Fibroblast of skin of abdomen (primary cell): ENCODE measurements at regions not wholly inside any gene's neighbourhood (a gene's known extent, or its start where the extent isn't known, plus 50 kb on each side); places are given as distances from the start of the nearest gene placed in this dataset.

Source experiments
- DNase-seq: peaks from one replicate; pipeline ENCODE4 v3.0.0-alpha.2; 2013

DNA sequence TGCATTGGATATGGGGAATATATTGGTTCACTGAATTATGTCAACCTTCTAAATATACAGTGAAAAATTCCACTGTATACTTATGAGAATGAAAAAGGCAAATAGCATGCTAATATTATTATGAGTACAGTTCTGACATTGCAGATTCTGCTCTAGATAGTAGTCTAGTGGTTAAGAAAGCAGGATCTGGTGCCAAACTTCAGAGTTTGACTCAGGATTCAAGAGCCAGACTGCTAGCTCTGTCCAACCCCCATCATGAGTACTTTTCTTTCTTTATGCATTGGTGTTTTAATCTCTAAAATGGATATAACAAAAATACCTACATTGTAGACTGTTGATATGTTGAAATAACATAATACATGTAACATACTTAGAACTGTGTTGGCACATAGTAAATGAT, 57.3 kb upstream of the PLSCR4 start:
- DNase-seq: peak; percentile 83

- peak; percentile 3 for DNase-seq
Observed at GRCh38 chr3:146307456-146307725, 56.5 kb upstream of the PLSCR4 start.

GRCh38 chr3:146306656-146307455, 56.0 kb upstream of the PLSCR4 start:
- DNase-seq: no peak

GRCh38 chr3:146305808-146306423, 55.0 kb upstream of the PLSCR4 start:
- DNase-seq: no peak

DNA sequence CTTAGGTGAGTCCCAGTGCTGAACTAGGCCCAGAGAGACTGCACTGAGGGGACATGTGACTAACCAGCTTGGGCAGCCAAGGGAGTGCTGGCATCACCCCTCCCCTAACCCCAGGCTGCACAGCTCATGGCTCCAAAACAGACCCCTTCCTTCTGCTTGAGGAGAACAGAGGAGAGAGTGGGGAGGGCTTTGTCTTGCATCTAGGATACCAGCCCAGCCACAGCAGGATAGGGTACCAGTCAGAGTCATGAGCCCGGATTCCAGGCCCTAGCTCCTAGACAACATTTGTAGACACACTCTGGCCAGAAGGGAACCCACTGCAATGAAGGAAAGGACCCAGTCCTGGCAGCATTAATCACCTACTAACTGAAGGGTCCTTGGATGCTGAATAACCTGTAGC, 49.9 kb upstream of the PLSCR4 start:
- no peak for DNase-seq
